ENCODE measurements at regions not wholly inside any gene's neighbourhood (a gene's known extent, or its start where the extent isn't known, plus 50 kb on each side); places are given as distances from the start of the nearest gene placed in this dataset.

- Histone ChIP-seq H3K27ac (ENCODE audit: extremely low read depth, low read depth, low read length) (no peak overlapping the region), H3K4me3 (ENCODE audit: low read depth, low read length) (no peak overlapping the region), H3K36me3 (ENCODE audit: control insufficient read depth in 2 of 2, insufficient read depth in 1 of 2, low read length in 2 of 2) (no peaks in the 10 kb centered on the region), H3K9me3 (ENCODE audit: control insufficient read depth, insufficient read depth, low read depth, low read length) (no peaks in the 10 kb centered on the region), H3K4me1 (ENCODE audit: control insufficient read depth, insufficient read depth, low read length) (peaks cover 3% of the 10 kb centered on the region; the same call in 1 of the 2 replicates)
- POLR2A ChIA-PET: no interaction called here
- TF ChIP-seq ZNF335 (tag by site-specific recombination; conservative IDR thresholded peaks at IDR 0.05) (no peak), ZBTB20 (tag by site-specific recombination; IDR thresholded peaks at IDR 0.05) (no peak), ZNF571 (tag by site-specific recombination; IDR thresholded peaks at IDR 0.05) (no peak), ZNF518A (tag by site-specific recombination; conservative IDR thresholded peaks at IDR 0.05; ENCODE audit: low read depth) (no peak), ZNF202 (tag by site-specific recombination; IDR thresholded peaks at IDR 0.05; ENCODE audit: borderline replicate concordance) (no peak), ZNF837 (tag by site-specific recombination; IDR thresholded peaks at IDR 0.05) (no peak), ZBTB17 (tag by site-specific recombination; IDR thresholded peaks at IDR 0.05) (no peak), ZNF529 (tag by site-specific recombination; IDR thresholded peaks at IDR 0.05; ENCODE audit: insufficient replicate concordance) (no peak), ZNF629 (tag by site-specific recombination; IDR thresholded peaks at IDR 0.05) (no peak)
- CTCF ChIA-PET: no interaction called here
Measured at GRCh38 chr2:8006181-8006580, 675.7 kb upstream of the ID2 start.

GRCh38 chr2:8006626-8007025 is 675.2 kb upstream of the ID2 start:
- H3K4me3 ChIP-seq (ENCODE audit: low read depth, low read length): no peak overlapping the region
- CTCF ChIA-PET: no interaction called here
- TF ChIP-seq ZNF184 (tag by site-specific recombination; IDR thresholded peaks at IDR 0.05): no peak
- TF ChIP-seq ZNF18 (tag by site-specific recombination; IDR thresholded peaks at IDR 0.05): no peak
- no peak for TF ChIP-seq ZNF544 (tag by site-specific recombination; IDR thresholded peaks at IDR 0.05)
- no peak for TF ChIP-seq MZF1 (tag by site-specific recombination; IDR thresholded peaks at IDR 0.05; ENCODE audit: borderline replicate concordance)
- no peak for TF ChIP-seq ZSCAN18 (tag by site-specific recombination; IDR thresholded peaks at IDR 0.05)
- TF ChIP-seq HOXA7 (CRISPR knock-in tag; IDR thresholded peaks at IDR 0.05; ENCODE audit: borderline replicate concordance): no peak
- TF ChIP-seq ZNF792 (tag by site-specific recombination; IDR thresholded peaks at IDR 0.05): no peak
- TF ChIP-seq ZNF354C (tag by site-specific recombination; IDR thresholded peaks at IDR 0.05; ENCODE audit: borderline replicate concordance, low read depth): no peak
- TF ChIP-seq ZNF561 (tag by site-specific recombination; IDR thresholded peaks at IDR 0.05; ENCODE audit: borderline replicate concordance): no peak
- H3K9me3 ChIP-seq (ENCODE audit: control insufficient read depth, insufficient read depth, low read depth, low read length): no peaks in the 10 kb centered on the region
- POLR2A ChIA-PET: no interaction called here
- H3K4me1 ChIP-seq (ENCODE audit: control insufficient read depth, insufficient read depth, low read length): peaks cover 3% of the 10 kb centered on the region; the same call in 1 of the 2 replicates
- no peaks in the 10 kb centered on the region for H3K36me3 ChIP-seq (ENCODE audit: control insufficient read depth in 2 of 2, insufficient read depth in 1 of 2, low read length in 2 of 2)
- H3K27ac ChIP-seq (ENCODE audit: extremely low read depth, low read depth, low read length): no peak overlapping the region
